NCI-H345 treated with DMSO at 0.1 percent for 48 hours (cell line): ENCODE measurements at regions not wholly inside any gene's neighbourhood (a gene's known extent, or its start where the extent isn't known, plus 50 kb on each side); places are given as distances from the start of the nearest gene placed in this dataset.
"Not testable (repeated sequence)": the region's sequence is repeated elsewhere in the genome, so short reads cannot be mapped to it uniquely, and the experiment has no call there.

Experiments used
- DNase-seq: peaks from one replicate; lab custom pipeline; 2025; ENCODE audit not compliant: unreplicated experiment; lab: John Stamatoyannopoulos, UW

DNA sequence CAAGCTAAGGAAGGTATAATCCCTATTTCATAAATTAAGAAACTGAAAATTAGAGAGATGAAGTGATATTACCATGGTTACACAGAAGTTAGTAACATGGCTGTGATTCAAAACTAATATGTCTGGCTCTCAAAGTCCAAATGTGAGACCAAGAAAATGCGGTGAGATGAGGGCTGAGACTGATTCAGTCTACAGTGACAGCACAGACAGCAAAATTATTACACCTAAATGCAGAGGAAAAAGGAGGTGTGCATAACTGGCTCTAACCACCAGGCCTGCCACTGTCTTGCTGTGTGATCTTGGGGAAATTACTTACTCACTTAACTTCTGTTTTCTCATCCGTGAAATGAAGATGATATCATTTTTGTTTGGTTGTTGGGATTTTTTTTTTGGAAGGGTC, 270.0 kb upstream of the SOX9 start:
- no peak for DNase-seq

DNA sequence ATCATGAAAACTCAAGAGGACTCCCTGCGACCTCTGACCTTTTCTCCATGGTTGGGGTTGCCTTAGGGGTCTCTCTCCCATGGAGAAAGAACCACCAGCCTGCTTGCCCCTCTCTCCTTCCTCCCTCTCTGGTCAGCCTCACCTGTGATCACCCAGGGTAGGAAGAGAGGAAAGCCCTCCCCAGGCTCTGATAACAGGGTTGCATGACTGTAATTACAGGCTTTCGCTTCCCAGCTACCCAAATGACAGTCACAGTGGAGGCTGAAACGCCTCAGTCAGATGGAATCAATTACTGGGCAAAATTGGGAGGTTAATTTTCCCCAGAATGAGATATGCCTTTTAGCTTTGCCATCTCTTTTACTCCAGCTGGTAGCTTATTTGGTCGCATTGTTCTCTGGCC, 265.8 kb upstream of the SOX9 start:
- DNase-seq = no peak

DNA sequence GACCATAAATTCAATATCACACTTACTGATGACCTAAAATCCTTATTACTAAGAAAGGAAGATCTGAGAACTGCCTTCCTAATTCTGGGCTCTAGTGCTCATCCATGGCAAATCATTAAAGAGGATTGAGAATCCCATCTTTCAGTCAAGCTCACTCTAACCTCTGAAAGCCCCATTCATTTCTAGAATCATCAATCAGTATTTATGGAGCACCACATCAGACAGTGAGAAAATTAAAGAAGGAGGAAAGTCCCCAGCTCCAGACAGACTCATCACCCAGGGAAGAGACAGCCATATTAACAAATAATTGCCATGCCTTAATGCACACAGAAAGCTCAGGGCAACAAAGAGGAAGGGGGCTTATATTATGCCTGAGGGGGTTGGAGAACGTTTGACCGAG, 256.1 kb upstream of the SOX9 start:
- DNase-seq = no peak

DNA sequence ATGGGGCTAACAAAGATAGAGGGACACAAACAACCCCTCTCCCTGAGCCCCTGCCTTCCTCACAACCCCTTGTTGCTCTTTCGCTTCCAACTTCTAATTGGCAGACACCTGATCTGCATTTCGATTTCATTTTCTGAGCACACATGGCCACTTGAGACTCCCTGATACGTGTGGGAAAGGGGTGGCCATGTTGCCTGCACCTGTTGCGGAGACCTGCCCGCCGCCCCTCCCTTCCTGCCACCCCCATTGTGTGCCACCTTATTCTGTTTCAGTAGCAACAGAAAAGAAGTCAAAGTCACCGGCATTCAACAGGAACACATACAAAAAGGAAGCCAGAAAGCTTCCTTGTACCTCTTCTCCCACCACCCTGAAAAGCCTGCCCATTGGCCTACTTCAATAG, 254.7 kb upstream of the SOX9 start:
- DNase-seq = no peak

DNA sequence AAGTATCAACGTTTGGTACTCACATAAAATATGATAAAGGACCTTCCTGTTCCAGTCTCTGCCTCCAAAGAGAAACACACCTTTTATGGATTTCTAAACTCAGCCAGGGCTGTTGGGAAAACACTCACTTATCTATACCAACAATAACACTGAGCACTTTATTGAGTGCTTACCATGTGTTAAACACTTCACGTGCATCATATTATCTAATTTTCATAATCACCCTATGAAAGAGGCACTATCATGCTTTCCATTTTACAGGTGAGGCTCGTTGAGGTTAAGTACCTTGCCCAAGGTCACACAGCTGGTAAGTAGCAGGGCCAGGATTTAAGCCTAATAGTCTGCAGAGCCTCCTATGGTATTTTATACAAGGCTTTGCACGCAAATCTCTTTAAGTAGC, 251.5 kb upstream of the SOX9 start:
- DNase-seq = no peak

DNA sequence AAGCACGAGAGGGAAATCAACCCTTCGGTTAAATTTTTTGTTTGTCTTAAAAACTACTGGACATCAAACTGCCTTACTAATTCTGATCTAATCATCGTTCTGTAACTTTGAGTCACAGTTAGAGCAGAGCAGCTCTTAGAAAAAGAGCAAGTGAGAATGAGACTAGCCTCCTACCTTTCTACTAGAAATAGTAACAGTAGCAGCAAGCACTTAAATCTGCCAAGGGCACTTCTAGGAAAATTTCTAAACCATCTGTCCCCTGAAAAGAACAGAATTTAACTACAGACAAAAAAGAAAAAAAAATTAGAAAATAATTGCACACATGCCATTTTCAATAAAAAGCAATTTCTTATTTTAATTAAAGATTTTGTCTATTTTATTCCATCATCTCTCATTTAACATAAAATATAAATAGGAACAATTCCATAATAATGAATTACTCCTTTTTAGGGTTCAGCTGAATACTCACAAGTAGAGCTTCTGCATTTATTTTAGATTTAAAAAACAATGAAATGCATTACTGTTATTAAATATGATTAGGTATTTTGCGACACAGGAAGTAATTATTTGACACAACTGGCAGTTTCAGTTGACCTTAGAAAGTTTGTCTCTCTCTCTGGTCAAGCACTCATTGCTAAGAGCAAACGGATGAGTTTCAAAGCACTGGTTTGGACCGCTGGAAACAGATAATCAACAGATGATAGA, 250.8 kb upstream of the SOX9 start:
- DNase-seq = no peak

DNA sequence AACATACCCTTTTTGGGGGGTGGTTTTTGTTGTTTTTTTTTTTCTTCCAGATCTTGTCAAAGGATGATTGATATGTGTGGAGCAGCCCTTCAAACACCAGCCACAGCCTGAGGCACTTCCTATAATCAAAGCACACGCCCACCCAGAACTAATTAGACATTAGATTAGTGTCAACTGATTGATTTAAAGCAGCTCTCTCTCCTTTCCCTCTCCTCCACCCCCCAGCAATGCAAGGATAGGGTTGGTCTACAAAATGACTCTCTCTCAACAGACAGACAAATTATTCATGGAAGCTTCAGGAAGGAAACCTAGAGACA, 250.3 kb upstream of the SOX9 start:
- no peak for DNase-seq

DNA sequence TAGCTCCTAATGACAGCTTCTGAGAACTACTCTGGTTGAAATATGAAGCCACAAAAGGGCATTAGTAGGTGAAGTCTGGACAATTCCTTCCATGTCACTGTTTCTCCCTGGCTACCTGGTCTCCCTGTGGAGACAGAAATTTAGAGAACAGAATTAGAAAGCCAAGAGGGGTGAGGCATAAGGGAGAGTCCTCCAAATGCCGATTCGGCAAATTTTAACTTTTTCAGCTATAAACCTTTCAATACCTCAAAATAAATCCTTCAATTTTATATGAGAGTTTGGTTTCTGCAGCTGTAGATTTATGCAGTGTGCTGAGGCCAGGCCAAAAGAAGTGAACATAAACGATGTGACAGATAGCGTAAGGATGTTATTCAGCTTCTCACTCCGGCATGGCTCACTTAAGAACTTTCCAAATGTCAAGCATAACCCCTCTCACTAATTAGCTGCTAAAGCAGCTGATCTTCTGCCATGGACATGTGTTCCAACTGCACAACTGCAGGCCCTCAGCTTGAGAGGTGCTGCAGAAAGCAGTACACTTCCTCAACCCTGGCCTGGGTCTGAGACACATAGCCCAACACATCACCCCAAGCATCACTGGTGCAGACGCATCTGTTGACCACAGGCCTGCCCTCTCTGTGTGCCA, 247.9 kb upstream of the SOX9 start:
- no peak for DNase-seq

DNA sequence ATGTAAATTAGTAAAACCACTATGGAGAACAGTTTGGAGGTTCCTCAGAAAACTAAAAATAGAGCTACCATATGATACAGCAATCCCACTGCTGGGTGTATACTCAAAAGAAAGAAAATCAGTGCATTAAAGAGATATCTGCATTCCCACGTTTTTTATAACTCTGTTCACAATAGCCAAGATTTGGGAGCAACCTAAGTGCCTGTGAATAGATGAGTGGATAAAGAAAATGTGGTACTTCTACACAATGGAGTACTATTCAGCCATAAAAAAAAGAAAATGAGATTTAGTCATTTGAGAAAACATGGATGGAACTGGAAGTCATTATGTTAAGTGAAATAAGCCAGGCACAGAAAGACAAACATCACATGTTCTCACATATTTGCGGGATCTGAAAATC, 246.0 kb upstream of the SOX9 start:
- not testable (repeated sequence) for DNase-seq

DNA sequence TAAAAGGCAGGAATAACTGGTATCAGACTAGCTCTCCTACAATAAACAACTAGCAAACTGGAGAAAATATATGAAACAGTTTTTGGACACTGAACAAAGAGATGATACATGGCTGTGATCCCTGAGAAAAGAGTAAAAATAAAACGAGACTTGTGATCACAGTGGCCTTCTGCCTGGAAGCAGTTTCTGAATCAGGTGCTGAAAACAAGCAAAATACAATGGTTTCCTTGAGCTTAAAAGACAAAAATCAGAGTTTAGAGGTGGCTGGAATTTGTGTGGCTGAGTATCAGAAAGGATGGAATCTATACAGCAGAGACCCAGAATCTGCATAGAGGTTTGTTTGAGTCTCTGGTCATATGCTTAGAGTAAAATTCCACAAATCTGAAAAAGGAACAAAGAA, 242.5 kb upstream of the SOX9 start:
- no peak for DNase-seq

DNA sequence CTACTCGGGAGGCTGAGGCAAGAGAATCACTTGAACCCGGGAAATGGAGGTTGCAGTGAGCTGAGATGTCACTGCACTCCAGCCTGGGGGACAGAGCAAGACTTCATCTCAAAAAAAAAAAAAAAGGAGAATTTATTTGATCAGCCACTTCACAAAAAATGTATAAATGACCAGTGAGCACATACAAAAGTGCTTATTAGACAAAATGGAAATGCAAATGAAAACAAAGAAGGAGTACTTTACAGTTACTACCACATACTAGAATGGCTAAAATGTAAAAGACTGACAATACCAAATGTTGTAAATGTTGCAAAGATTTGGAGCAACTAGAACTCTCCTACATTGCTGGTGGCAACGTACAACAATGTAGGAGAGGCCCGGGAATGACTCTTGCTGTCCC, 241.8 kb upstream of the SOX9 start:
- DNase-seq = no peak

DNA sequence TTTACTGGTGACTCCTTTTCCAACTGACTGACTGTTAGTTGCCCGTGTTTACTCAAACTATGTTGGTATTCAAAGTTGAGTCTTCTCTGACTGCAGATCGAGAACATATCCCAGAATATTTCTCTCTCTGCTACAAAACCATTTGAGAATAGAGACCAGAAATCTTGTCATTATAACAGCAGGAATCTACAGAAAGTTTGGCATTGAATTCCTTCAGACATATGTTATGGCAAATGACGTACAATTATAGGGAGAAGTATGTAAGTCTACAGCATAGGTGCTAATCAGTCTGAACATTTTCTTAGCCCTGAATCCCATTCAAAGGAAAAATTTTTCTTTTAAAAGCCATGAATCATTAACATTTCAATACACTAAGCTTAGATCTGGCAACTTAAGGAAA, 239.8 kb upstream of the SOX9 start:
- DNase-seq = no peak

DNA sequence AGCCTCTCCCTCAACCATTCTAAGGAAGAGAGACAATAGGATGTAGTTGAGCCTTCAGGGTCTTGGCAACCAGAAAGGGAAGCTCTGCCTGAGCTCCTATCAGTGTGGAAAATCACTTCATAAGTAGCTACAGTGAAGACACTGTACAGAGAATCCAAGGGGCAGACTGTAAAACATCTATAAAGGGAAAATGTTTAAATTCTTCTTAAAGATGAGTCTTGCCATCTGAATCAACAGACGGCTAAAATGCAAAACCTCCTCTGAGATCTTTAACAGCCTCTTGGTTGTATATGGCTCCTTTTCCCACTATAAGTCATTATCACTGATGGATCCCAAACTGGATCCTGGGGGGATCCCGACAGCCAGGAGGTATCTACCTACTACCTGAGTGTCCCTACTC, 239.2 kb upstream of the SOX9 start:
- DNase-seq = no peak

DNA sequence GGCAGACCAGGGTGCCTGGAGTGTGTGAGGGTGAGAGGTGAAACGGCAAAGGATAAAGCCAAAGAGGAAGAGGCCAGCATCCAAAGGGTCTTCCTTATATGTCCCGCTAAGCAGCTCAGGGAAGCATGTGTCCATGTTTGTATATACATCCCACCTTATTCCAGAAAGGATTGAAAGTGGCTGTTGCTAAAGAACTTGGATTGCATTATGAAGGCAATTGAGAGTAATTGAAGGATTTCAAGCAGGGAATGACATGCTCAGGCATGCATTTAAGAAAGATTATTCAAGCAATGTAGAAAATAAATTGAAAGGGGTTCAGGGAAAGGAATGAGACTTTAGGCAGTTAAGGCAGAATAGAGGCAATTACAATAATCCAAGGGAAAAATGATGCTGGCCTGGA, 237.6 kb upstream of the SOX9 start:
- DNase-seq = no peak

DNA sequence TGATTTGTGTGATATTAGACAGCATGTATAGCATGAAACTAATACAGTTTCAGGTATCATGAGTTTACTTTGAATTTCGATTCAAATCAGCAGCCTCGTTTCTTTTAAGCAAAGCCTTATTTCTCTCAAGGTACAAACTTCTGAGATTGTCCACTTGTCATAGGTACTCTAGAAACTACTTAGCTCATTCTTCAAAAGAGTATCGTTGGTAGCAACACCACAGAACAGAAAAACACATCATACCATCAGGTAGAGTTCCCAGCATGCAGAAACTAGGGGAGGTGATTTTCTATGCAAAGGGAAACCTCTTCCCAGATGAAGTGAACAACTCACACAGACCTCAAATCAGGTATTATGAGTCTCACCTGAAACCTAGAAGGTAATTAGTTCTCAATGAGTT, 237.0 kb upstream of the SOX9 start:
- DNase-seq = no peak

DNA sequence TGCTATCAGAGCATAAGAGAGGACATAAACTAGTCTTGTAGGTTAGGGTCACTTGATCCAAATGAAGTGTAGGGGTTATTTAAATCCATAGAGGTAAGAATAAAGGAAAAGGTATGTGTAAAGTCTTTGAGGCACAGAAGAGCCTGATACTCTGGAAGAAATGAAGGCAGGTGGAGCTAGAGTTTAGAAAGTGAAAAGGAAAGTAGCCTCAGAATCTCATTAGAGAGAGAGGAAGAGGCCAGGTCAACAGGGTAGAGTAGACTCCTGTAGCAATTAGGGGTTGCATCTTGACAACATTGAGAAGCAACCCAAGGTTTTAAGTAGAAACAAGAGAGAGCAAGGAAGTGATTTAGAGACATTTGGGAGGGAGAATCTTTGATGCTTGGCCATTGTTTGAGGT, 235.2 kb upstream of the SOX9 start:
- DNase-seq = no peak

DNA sequence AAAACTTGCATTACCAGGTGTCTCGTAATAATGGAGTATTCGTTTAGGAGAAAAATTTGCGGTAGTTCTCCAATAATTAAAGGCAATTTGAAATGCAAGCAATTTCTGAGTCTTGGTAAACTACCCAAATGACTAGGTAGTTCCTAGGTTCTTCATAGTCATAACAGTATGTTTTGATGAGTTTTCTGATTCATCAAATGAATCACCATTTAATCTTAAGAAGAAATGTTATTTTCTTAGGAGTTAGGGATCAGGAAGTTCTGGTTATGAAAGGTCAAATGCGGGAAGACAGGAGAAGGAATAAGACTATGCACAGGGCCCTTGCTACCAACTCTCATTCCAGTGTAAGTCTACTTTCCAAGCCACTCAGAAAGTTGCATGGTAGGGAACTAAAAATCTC, 221.5 kb upstream of the SOX9 start:
- no peak for DNase-seq

DNA sequence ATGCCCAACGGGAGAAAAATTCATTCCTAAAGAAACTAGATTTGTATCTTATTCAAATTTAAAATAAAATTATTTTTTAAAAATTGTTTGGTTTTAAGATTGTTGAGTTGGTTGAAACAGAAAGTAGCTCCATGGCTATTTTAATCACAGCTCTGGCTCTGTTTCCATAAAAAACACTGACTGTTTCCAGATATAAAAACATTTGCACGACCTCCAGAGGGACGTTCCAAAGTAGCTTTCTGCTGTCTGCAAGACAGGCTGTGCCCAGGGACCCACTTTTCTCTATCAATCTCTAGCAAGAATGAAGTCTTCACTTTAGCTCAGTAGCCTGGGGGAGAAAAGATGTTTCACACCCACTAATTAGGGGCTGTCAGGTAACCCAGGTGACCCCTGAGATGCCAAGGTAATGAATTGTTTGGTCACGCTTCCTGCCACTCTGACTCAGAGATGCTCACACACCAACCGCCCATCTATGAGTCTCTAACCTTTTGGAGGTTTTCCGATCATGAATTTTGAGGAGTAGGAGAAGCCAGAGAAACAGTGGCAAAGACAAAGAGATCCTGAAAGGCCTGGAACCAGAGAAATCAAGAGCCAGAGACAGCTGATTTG, 220.1 kb upstream of the SOX9 start:
- DNase-seq = no peak

DNA sequence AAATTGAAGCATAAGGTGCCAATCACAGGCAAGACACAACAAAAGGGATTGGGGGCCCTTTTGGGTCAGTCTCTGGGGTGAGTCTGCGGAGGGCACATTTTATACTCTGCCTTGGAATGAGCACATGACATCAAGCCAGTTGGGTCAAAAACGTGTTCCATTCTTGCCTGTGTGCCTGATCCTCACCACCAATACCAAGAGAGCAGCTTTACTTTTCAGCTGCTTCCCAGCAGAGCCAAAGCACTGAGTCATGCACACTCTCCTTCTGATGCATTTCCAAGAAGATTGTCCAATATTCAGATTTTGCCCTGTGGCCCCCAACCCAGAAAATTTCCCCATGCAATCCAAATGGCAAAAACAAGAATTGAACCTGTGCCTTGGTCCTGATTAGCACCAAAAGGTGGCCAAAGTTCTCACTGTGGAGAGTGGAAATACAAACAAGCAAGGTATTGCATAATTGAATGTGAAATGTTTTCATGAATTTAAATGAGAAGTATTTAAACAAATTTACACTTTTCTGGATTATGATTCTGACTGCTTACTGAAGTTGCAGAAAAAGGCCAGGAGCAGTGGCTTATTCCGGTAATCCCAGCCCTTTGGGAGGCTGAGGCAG, 217.8 kb upstream of the SOX9 start:
- DNase-seq = no peak

DNA sequence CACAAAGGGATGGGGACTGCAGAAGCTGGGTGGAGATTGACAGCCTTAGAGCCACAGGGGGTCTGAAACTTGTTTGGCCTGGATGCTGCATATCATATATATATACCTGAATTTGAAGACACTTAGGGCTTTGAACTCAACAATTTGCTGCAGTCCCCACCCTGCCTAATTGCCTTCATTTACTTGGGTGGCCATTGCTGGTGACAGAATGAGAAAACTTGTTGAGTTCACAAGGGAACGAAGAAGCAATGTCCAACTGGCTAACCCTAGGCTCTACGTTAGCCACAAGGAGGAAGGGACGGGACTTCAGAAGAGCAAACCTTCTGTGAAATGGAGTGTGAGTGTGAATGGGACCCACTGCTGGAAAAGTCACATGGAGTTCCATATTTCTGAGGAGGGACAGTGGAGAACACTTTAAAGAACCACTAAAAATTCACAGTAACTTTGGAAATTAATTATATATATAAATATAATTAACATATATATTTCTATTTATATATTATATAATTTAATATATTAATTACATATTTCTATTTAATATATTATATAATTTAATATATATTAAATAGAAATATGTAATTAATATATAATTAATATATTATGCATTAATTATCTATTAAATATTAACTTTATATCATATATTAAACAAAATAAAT, 215.3 kb upstream of the SOX9 start:
- DNase-seq = no peak

DNA sequence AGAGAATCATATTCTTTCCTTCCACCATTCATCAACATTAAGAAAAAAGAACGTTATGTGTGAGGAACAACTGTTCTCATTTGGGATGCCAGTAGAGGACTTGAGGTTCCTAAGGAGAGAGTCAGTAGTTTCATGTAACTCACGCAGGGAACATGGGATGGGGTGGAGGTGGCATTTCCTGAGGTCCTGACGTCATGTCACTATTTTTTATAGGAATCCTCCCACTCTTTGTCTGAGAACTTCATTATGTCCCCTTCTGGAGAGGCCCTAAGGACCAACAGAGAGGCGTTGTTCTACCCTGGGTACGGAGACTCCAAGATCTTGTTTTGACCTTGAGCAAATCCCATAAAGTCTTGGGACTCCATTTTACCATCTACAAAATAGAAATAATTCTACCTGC, 211.7 kb upstream of the SOX9 start:
- no peak for DNase-seq

DNA sequence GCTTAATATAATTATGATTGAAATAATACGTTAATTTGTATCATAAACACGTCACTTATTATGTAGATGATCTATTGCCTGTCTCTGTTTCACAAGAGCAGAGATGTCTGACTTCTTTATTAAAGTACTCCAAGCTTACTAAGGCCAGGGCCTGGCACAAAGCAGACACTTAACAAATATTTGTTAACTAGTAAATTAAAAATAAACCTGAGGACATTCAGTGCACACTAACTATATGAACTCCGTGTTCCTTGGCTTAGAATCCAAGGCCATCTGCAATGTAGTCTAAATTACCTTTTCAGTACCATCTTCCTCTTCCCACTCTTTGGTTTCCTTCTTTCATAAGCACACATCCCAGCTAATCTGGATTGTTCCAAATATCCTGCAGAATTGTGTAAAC, 210.8 kb upstream of the SOX9 start:
- DNase-seq = no peak
